IMR-90 (cell line): ENCODE measurements at regions not wholly inside any gene's neighbourhood (a gene's known extent, or its start where the extent isn't known, plus 50 kb on each side); places are given as distances from the start of the nearest gene placed in this dataset.

Experiments
- ATAC-seq: fragments of 200-7000 bp; cut with Tn5 transposase; 2 replicates; pipeline ENCODE4 v1.9.1; 2020; ENCODE audit warnings: low read depth, mild to moderate bottlenecking, moderate library complexity
- BruUV-seq: library from RNA; stranded (reverse); fragments of 400-500 nt; replicated peaks from 2 replicates; lab custom pipeline; 2021; lab: Mats Ljungman, UMichigan
- CTCF ChIA-PET: fragments of 300-600 bp; formaldehyde crosslinking; extraction: SDS; loops from one replicate; lab custom pipeline; 2021; ENCODE audit warnings: antibody characterized with exemption; lab: Yijun Ruan, JAX
- POLR2A ChIA-PET: fragments of 300-600 bp; sonication (Branson Sonifier 250); formaldehyde crosslinking; loops from one replicate; lab custom pipeline; 2022; ENCODE audit warnings: antibody characterized with exemption; ENCODE audit not compliant: unreplicated experiment; lab: Charles Lee
- DNase-seq: peaks from one replicate; pipeline ENCODE4 v3.0.0; 2013
- H2AFZ ChIP-seq: replicated peaks from 2 replicates; pipeline ENCODE3; 2013; ENCODE audit warnings: low read length, mild to moderate bottlenecking; ENCODE audit not compliant: poor library complexity
- H2AK5ac ChIP-seq: 2 replicates; pipeline ENCODE4 v1.6.1; 2013; ENCODE audit warnings: low read depth, low read length, inconsistent platforms
- H2AK9ac ChIP-seq: replicated peaks from 2 replicates; pipeline ENCODE3; 2013; ENCODE audit warnings: mild to moderate bottlenecking, low read depth, low read length, moderate library complexity; ENCODE audit not compliant: poor library complexity
- H2BK120ac ChIP-seq: 2 replicates; pipeline ENCODE4 v1.6.1; 2013; ENCODE audit warnings: low read depth, low read length, inconsistent platforms
- H2BK15ac ChIP-seq: 3 replicates; pipeline ENCODE4 v1.6.1; 2013; ENCODE audit warnings: low read depth, low read length, inconsistent platforms
- H2BK20ac ChIP-seq: 2 replicates; pipeline ENCODE4 v1.6.1; 2013; ENCODE audit warnings: low read depth, mild to moderate bottlenecking, inconsistent platforms, low read length, moderate library complexity
- H2BK5ac ChIP-seq: 2 replicates; pipeline ENCODE4 v1.6.1; 2013; ENCODE audit warnings: mild to moderate bottlenecking, low read depth, low read length, inconsistent platforms; ENCODE audit not compliant: poor library complexity, severe bottlenecking
- H3K14ac ChIP-seq: replicated peaks from 2 replicates; pipeline ENCODE4 v1.6.1; 2013; ENCODE audit warnings: low read depth, low read length, inconsistent platforms
- H3K18ac ChIP-seq: 2 replicates; pipeline ENCODE4 v1.6.1; 2013; ENCODE audit warnings: low read depth, low read length, control low read depth
- H3K23ac ChIP-seq: 2 replicates; pipeline ENCODE4 v1.6.1; 2013; ENCODE audit warnings: low read depth, low read length, inconsistent platforms
- H3K27ac ChIP-seq: 2 replicates; pipeline ENCODE4 v1.5.1; 2013; ENCODE audit warnings: mild to moderate bottlenecking, control low read depth, low read length; ENCODE audit not compliant: insufficient read depth
- H3K27me3 ChIP-seq: 2 replicates; pipeline ENCODE4 v1.6.1; 2013; ENCODE audit warnings: low read length; ENCODE audit not compliant: control insufficient read depth, insufficient read depth
- H3K36me3 ChIP-seq: 2 replicates; pipeline ENCODE4 v1.6.1; 2013; ENCODE audit warnings: low read length, mixed read lengths; ENCODE audit not compliant: control insufficient read depth, insufficient read depth
- H3K4ac ChIP-seq: 2 replicates; pipeline ENCODE4 v1.6.1; 2013; ENCODE audit warnings: low read depth, low read length, inconsistent platforms
- H3K4me1 ChIP-seq: 2 replicates; pipeline ENCODE4 v1.6.1; 2013; ENCODE audit warnings: low read length, mixed read lengths; ENCODE audit not compliant: control insufficient read depth, insufficient read depth
- H3K4me2 ChIP-seq: 2 replicates; pipeline ENCODE4 v1.6.1; 2013; ENCODE audit warnings: low read depth, mild to moderate bottlenecking, control low read depth, low read length, moderate library complexity
- H3K4me3 ChIP-seq: 2 replicates; pipeline ENCODE4 v1.5.1; 2013; ENCODE audit warnings: low read depth, mild to moderate bottlenecking, control low read depth, low read length, moderate library complexity; ENCODE audit not compliant: insufficient read depth
- H3K56ac ChIP-seq: 2 replicates; pipeline ENCODE4 v1.6.1; 2013; ENCODE audit warnings: low read length, inconsistent platforms; ENCODE audit not compliant: insufficient read depth; ENCODE audit errors: extremely low read depth
- H3K79me1 ChIP-seq, 2 experiments: 2 replicates each; pipeline ENCODE4 v1.6.1; 2013; ENCODE audit warnings: low read length in 2 of 2, inconsistent platforms in 1 of 2, low read depth in 1 of 2
- H3K9ac ChIP-seq: 2 replicates; pipeline ENCODE4 v1.6.1; 2013; ENCODE audit warnings: low read depth, low read length, control low read depth
- H3K9me1 ChIP-seq: 2 replicates; pipeline ENCODE4 v1.6.1; 2013; ENCODE audit warnings: low read length, inconsistent platforms; ENCODE audit not compliant: insufficient read depth
- H3K9me3 ChIP-seq: 2 replicates; pipeline ENCODE4 v1.6.1; 2013; ENCODE audit warnings: low read length; ENCODE audit not compliant: control insufficient read depth, insufficient read depth
- H4K20me1 ChIP-seq: 2 replicates; pipeline ENCODE4 v1.6.1; 2013; ENCODE audit warnings: low read length, inconsistent platforms; ENCODE audit not compliant: insufficient read depth
- H4K5ac ChIP-seq: 2 replicates; pipeline ENCODE4 v1.6.1; 2013; ENCODE audit warnings: mild to moderate bottlenecking, low read depth, low read length, control low read depth
- H4K8ac ChIP-seq, 2 experiments: 2 replicates each; pipeline ENCODE4 v1.6.1; 2013; ENCODE audit warnings: low read depth in 2 of 2, low read length in 2 of 2, control low read depth in 1 of 2, inconsistent platforms in 1 of 2
- H4K91ac ChIP-seq: 2 replicates; pipeline ENCODE4 v1.6.1; 2013; ENCODE audit warnings: low read depth, low read length, inconsistent platforms; ENCODE audit not compliant: insufficient read depth
- CEBPB ChIP-seq: IDR thresholded peaks from 2 replicates; pipeline ENCODE4 v1.6.1; 2012; ENCODE audit warnings: low read depth, low read length, improper control_type of control experiment
- WGBS, 2 experiments: methylation state at CpG; one replicate each; pipeline versions ENCODE4 v1.1.5 to v1.1.7; 2013; ENCODE audit warnings: missing lambda C conversion rate in 2 of 2; ENCODE audit not compliant: insufficient read length in 1 of 2; ENCODE audit errors: extremely low coverage in 2 of 2; 5-methylcytosine and 5-hydroxymethylcytosine counted together
- dilution Hi-C: fragments of 300-500 bp; cut with HindIII; formaldehyde crosslinking; loops from one replicate; pipeline ENCODE4 v1.14.3; 2018; ENCODE audit warnings: low sequenced_read_pairs; ENCODE audit not compliant: unreplicated experiment
- in situ Hi-C: fragments of 300-500 bp; cut with MboI; formaldehyde crosslinking; loops from 3 replicates; pipeline ENCODE4 v1.14.3; 2019; ENCODE audit warnings: low sequenced_read_pairs, inconsistent platforms, mixed read lengths
- intact Hi-C: fragments of 100-400 bp; cut with micrococcal nuclease; formaldehyde crosslinking; loops from 2 replicates; pipeline ENCODE4 v1.10.0; 2022
- TF ChIP-seq, protein P1 (sequence below): fragments of 150-350 bp; IDR thresholded peaks from 2 replicates; pipeline ENCODE4 v1.6.1; 2016; ENCODE audit warnings: low read depth, mild to moderate bottlenecking, low read length, moderate library complexity, borderline replicate concordance

GRCh38 chr16:61332461-61332860 is 703.8 kb downstream of the CDH8 start:
- Histone ChIP-seq H3K4me1 (no peaks in the 10 kb centered on the region), H4K8ac (no peak overlapping the region), H3K14ac (no peak overlapping the region), H3K27me3 (no peaks in the 10 kb centered on the region), H2BK5ac (no peak overlapping the region), H3K79me1 (no peaks in the 10 kb centered on the region), H2BK15ac (no peak overlapping the region), H3K9me1 (no peaks in the 10 kb centered on the region), H2AK5ac (no peak overlapping the region), H2BK120ac (no peak overlapping the region), H4K91ac (no peak overlapping the region), H3K56ac (no peak overlapping the region), H3K9me3 (peaks cover 2% of the 10 kb centered on the region; the same call in 1 of the 2 replicates), H3K4me2 (no peak overlapping the region), H4K20me1 (no peaks in the 10 kb centered on the region), H3K4ac (no peak overlapping the region), H2AK9ac (no peak overlapping the region), H2AFZ (no peak overlapping the region), H3K4me3 (no peak overlapping the region), H3K36me3 (no peaks in the 10 kb centered on the region), H3K27ac (no peak overlapping the region), H4K5ac (no peak overlapping the region), H3K18ac (no peak overlapping the region), H2BK20ac (no peak overlapping the region), H3K9ac (no peak overlapping the region), H3K23ac (no peak overlapping the region)
- ChIA-PET POLR2A (no interaction called here), CTCF (no interaction called here)
- dilution Hi-C loops (no loop called here), in situ Hi-C loops (no loop called here), intact Hi-C loops (no loop called here)
- ATAC-seq (no peak), DNase-seq (no peak)
- TF ChIP-seq, protein P1, sequence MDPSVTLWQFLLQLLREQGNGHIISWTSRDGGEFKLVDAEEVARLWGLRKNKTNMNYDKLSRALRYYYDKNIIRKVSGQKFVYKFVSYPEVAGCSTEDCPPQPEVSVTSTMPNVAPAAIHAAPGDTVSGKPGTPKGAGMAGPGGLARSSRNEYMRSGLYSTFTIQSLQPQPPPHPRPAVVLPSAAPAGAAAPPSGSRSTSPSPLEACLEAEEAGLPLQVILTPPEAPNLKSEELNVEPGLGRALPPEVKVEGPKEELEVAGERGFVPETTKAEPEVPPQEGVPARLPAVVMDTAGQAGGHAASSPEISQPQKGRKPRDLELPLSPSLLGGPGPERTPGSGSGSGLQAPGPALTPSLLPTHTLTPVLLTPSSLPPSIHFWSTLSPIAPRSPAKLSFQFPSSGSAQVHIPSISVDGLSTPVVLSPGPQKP, result no peak
- TF ChIP-seq CEBPB, result peak; percentile 61
- BruUV-seq, result no TSS peak
- no CpG with 5 or more reads among the region's 2 CpGs for WGBS, 2 experiments
